Lower lobe of right lung (tissue), 2 donors: ENCODE measurements at regions not wholly inside any gene's neighbourhood (a gene's known extent, or its start where the extent isn't known, plus 50 kb on each side); places are given as distances from the start of the nearest gene placed in this dataset.

Source experiments
- ATAC-seq, 2 donors: fragments of 200-7000 bp; cut with Tn5 transposase; one replicate each; pipeline ENCODE4 v1.9.1; 2020 to 2022; ENCODE audit warnings: mild to moderate bottlenecking in 2 of 2, moderate library complexity in 2 of 2
- DNase-seq: peaks from one replicate; pipeline ENCODE4 v3.0.0-alpha.2; 2020
- H3K27ac ChIP-seq: fragments of 200-600 bp; one replicate; pipeline ENCODE4 v1.8.0; 2022
- H3K27me3 ChIP-seq: fragments of 200-600 bp; one replicate; pipeline ENCODE4 v1.8.0; 2022; ENCODE audit warnings: low read depth
- H3K36me3 ChIP-seq: fragments of 200-600 bp; one replicate; pipeline ENCODE4 v1.8.0; 2022; ENCODE audit warnings: mild to moderate bottlenecking
- H3K4me1 ChIP-seq: fragments of 200-600 bp; one replicate; pipeline ENCODE4 v1.8.0; 2022
- H3K4me3 ChIP-seq: fragments of 200-600 bp; one replicate; pipeline ENCODE4 v1.8.0; 2022; ENCODE audit warnings: mild to moderate bottlenecking
- H3K9me3 ChIP-seq: fragments of 200-600 bp; one replicate; pipeline ENCODE4 v1.8.0; 2022
- CTCF ChIP-seq: fragments of 200-600 bp; IDR thresholded peaks from one replicate; pipeline ENCODE4 v1.8.0; 2022; ENCODE audit warnings: antibody characterized with exemption, mild to moderate bottlenecking
- intact Hi-C: fragments of 100-400 bp; cut with DNase I; formaldehyde crosslinking; loops from one replicate; pipeline ENCODE4 v1.11.0; 2022
- donor health status: DM: no; HTN: yes; CAD: no; lungs with severe emphysema.

GRCh38 chr3:11903047-11903446 lies 56.4 kb upstream of the TAMM41 start:
- Histone ChIP-seq H3K27me3 (no peaks in the 10 kb centered on the region), H3K36me3 (no peaks in the 10 kb centered on the region), H3K27ac (no peak overlapping the region), H3K4me1 (no peaks in the 10 kb centered on the region), H3K9me3 (no peaks in the 10 kb centered on the region), H3K4me3 (no peak overlapping the region)
- no peak for TF ChIP-seq CTCF
- DNase-seq, result no peak
- ATAC-seq, result no peak
- intact Hi-C loops, result no loop called here

GRCh38 chr3:11903447-11903846 lies 56.8 kb upstream of the TAMM41 start:
- ATAC-seq, result no peak
- intact Hi-C loops, result no loop called here
- H3K4me1 ChIP-seq, result no peaks in the 10 kb centered on the region
- H3K27ac ChIP-seq, result no peak overlapping the region
- H3K9me3 ChIP-seq, result no peaks in the 10 kb centered on the region
- H3K4me3 ChIP-seq, result no peak overlapping the region
- H3K36me3 ChIP-seq, result no peaks in the 10 kb centered on the region
- H3K27me3 ChIP-seq, result no peaks in the 10 kb centered on the region
- no peak for DNase-seq
- no peak for TF ChIP-seq CTCF

- no peaks in the 10 kb centered on the region for H3K4me1 ChIP-seq
- no peak overlapping the region for H3K27ac ChIP-seq
- DNase-seq, result no peak
- H3K36me3 ChIP-seq, result no peaks in the 10 kb centered on the region
- no peak for ATAC-seq
- no peak for TF ChIP-seq CTCF
- H3K27me3 ChIP-seq, result no peaks in the 10 kb centered on the region
- intact Hi-C loops, result no loop called here
- no peak overlapping the region for H3K4me3 ChIP-seq
- no peaks in the 10 kb centered on the region for H3K9me3 ChIP-seq
These were observed 57.5 kb upstream of the TAMM41 start for GRCh38 chr3:11904157-11904556.

GRCh38 chr3:11906407-11906806 lies 59.7 kb upstream of the TAMM41 start:
- no peaks in the 10 kb centered on the region for H3K4me1 ChIP-seq
- H3K27me3 ChIP-seq, result no peaks in the 10 kb centered on the region
- no peak overlapping the region for H3K4me3 ChIP-seq
- TF ChIP-seq CTCF, result no peak
- ATAC-seq, result no peak
- no peak overlapping the region for H3K27ac ChIP-seq
- intact Hi-C loops, result no loop called here
- H3K9me3 ChIP-seq, result no peaks in the 10 kb centered on the region
- H3K36me3 ChIP-seq, result no peaks in the 10 kb centered on the region
- no peak for DNase-seq

- DNase-seq, result no peak
- intact Hi-C loops, result no loop called here
- Histone ChIP-seq H3K27ac (no peak overlapping the region), H3K4me1 (no peaks in the 10 kb centered on the region), H3K36me3 (no peaks in the 10 kb centered on the region), H3K27me3 (no peaks in the 10 kb centered on the region), H3K9me3 (no peaks in the 10 kb centered on the region), H3K4me3 (no peak overlapping the region)
- ATAC-seq, result no peak
- TF ChIP-seq CTCF, result no peak
These were observed 61.3 kb upstream of the TAMM41 start for GRCh38 chr3:11907667-11908660.
